ENCODE measurements at regions not wholly inside any gene's neighbourhood (a gene's known extent, or its start where the extent isn't known, plus 50 kb on each side); places are given as distances from the start of the nearest gene placed in this dataset.

DNA sequence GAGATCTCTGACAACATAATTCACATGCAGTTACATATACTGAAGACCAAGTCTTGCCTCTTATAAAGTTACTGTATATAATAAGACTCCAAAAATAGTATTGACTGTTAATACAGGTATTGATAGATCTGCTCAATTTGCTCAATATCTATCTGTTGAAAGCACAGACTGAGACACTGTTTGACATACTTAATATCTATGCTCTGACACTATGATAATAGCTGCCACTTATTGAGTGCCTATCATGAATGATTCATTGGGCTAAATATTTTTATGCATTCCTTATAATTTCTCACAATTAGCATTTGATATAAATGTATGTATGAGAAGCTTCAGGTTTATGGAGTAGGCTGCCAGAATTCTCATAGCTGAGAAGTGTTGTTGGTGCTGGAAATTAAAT is 1600.9 kb upstream of the IGFBP7 start:
- TF ChIP-seq, protein P1, sequence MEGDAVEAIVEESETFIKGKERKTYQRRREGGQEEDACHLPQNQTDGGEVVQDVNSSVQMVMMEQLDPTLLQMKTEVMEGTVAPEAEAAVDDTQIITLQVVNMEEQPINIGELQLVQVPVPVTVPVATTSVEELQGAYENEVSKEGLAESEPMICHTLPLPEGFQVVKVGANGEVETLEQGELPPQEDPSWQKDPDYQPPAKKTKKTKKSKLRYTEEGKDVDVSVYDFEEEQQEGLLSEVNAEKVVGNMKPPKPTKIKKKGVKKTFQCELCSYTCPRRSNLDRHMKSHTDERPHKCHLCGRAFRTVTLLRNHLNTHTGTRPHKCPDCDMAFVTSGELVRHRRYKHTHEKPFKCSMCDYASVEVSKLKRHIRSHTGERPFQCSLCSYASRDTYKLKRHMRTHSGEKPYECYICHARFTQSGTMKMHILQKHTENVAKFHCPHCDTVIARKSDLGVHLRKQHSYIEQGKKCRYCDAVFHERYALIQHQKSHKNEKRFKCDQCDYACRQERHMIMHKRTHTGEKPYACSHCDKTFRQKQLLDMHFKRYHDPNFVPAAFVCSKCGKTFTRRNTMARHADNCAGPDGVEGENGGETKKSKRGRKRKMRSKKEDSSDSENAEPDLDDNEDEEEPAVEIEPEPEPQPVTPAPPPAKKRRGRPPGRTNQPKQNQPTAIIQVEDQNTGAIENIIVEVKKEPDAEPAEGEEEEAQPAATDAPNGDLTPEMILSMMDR (IDR thresholded peaks at IDR 0.05), result no peak
- no peak for TF ChIP-seq ZFX (IDR thresholded peaks at IDR 0.05; ENCODE audit: borderline replicate concordance)

Data from 22Rv1 (cell line).